COLO829 (cell line): ENCODE measurements at regions not wholly inside any gene's neighbourhood (a gene's known extent, or its start where the extent isn't known, plus 50 kb on each side); places are given as distances from the start of the nearest gene placed in this dataset.

Source experiments
- DNase-seq: peaks from one replicate; pipeline ENCODE4 v3.0.0; 2012; ENCODE audit warnings: low spot score

DNA sequence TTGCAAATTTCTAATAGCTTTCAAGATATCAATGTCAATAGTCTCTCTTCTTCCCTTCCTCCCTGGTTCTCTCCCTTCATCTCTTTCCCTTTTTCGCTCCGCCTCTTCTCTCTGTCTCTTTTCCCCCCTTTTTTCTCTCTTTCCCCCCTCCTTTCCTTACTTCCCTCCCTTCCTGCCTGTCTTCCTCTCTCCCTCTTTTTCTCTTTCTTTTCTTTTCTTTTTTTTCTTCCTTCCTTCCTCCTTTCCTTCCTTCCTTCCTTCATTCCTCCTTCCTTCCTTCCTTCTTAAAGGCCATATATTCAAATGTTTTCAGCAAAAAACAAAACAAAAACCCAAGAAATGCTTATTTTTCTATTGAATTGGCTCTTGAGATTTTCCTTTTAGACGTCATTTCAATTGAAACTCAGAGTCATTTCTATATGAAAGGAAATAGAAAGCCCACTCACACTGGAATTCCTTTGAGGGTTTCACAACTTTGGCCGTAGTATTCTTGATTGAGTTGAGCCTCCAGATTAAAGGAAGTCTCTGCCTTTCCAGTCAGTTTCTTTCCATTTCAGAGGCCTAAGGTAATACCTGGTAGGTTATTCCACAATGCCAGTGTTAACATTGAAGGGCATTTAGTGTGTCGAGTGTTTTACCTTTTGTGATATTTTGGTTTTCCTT, 551.5 kb downstream of the LMO4 start:
- peak; percentile 6 for DNase-seq

DNA sequence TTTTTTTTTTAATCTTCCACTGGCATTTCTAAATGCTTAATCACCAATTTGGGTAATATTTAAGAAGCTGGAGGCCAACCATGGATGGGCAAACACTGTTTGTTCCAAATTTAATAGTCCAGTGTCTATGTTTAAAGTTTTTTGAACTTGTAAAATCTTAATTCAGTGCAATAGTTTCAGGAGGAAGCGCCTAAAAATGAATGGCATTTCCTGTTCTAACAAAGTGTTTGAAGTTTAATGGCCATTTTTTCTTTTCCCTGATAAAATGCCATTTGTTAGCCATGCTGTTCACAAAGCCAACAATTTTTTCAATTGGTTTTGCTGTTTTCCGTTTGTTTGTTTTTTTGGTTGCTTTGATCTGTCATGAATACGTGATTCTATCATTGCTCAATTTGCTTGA, 552.1 kb downstream of the LMO4 start:
- DNase-seq = no peak

DNA sequence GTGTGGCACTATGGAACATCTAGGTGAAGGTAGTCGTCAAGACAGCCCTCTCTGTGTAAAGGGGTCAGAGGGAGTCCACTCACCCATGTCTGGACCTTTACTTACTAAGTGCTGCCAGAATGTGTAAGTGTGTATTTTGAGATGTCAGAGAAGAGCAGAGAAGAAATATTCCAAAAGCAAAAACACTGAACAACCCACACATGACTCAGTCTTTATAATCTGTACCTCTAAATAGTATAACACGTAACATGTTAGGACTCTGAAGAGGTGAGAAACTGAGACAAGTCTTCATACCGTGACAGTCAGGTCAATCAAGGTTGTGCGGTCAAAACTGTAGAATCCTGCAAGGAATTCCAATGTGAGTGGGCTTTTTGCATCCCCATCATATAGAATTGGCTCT, 555.2 kb downstream of the LMO4 start:
- no peak for DNase-seq

- no peak for DNase-seq
Observed at GRCh38 chr1:87884581-87884980, 555.9 kb downstream of the LMO4 start.

- DNase-seq = no peak
Observed at GRCh38 chr1:87885278-87886025, 556.8 kb downstream of the LMO4 start.

DNA sequence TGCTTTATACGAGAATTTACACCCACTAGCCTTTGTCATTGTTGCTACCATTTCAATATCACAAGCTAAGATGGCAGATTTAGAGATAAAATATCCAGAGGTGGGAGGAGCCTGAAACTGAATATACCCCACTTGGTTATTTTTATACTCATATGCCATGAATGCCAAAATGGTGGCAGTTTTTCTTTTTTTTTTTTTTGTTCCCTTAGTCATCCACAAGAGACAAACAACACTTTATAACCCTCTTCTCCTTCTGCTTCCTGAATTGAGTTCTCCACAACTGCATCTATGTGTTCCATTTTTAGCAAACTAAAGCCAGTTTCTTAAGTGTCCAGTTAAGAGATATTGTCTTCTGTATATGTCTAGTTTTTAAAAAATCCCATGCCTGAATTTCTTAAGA, 558.4 kb downstream of the LMO4 start:
- DNase-seq = peak; percentile 4

DNA sequence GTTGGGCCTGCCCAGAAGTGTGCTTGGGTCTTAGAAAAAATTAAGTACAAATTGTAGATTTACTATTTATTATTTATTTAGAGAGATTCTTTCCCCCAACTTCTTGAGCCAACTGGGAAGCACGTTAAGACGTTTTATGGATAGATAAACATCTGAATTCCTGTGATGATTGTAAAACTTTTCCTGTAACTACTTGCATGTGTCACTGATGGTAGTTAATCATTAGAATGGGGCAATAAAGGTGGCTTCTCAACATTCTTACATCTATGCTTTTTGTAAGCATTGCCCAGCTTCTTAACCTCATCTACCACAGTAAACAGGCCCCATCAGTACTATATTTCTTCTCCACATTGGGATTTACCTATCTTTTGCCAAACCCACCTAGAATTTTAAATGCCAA, 559.8 kb downstream of the LMO4 start:
- DNase-seq = no peak

GRCh38 chr1:87894062-87894461, 565.4 kb downstream of the LMO4 start:
- DNase-seq = no peak

- no peak for DNase-seq
Observed at GRCh38 chr1:87897481-87897880, 568.8 kb downstream of the LMO4 start.

DNA sequence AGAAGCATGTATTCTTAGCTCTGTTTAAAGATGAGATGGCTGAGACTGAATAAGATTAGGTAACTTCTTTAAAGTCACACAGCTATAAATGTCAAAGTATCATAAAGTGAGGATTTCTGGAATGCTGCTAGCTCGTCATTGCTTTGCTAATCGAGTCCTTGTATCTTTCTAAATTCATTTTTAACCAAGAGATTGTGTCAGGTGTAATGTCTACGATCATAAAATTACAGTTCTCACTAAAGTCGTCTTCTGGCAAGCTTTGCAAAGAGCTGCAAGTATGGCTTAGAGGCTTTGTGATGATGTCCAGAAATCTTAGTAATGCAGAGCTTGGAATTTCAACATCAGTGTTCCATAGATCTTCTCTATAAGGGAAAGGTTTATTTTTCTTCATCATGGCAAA, 569.8 kb downstream of the LMO4 start:
- no peak for DNase-seq

DNA sequence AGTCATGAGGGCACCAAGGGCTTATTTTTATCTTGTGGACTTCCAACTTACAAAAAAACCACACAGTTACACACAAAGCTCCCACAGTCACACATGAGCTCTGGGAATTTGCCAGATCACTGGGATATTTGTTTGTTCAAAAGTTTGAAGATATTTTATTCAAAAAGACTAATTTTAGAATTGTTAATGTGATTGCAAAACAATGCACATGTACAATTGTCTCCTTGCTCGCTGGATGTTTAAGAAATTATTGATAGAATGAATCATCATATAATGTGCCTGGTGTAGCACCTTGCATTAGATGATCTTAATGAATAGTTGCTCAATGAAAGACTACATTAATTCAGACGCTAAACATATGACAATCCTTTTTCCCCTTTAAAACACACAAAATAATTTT, 570.3 kb downstream of the LMO4 start:
- no peak for DNase-seq

DNA sequence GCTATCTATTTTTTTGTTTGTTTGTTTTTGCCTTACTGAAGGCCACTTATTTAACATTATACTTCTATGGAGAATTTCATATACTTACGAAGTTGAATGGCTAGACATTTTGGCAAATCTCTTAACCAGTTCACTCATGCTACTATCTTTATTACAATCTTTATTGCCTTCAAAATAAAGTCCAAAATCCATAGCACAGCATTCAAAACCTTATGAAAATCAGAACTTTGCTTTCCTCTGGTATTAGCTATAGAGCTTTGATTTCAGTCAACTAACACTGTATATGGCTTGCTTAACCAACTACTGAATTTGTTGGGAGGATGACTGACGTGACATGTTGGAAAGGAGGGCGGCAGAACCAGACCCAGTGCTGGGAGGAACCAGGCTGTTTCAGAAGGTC, 571.1 kb downstream of the LMO4 start:
- DNase-seq = no peak

- no peak for DNase-seq
Observed at GRCh38 chr1:87902830-87903229, 574.1 kb downstream of the LMO4 start.

DNA sequence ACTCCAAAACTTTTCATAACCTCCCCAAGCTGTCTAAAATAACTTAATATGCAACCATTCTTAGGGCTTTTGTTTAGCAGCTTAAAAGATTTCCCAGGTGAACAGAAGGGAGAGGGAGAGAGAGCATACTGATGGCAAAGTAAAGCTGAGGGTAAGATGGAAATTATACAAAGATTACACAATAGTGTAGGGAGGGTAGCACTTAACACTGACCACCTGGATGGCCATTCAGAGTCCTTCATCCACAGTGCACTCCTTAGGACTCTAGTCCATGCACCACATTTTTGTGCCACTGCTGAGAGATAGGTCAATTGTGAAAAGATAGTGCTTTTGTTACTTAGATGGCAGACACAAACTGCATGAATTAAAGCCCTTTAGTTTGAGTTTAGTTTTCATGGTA, 574.6 kb downstream of the LMO4 start:
- DNase-seq = no peak

DNA sequence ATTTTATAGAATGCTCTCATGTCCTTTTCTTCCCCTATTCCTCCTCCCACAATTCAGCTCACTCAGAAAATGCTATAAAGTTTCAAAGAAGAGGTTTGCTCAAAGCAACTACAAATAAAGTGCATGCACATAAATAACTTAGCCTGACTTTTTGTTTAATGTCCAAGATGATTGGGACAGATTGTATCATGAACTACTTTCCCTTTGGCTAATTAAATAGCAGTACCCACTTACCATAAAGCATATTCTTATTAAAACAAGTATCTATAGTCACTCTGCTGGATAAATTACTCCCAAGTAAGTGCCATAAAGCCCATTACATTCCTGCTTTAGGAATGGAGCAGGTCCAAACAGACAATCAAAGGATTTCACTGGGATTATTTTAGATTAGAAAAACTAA, 576.0 kb downstream of the LMO4 start:
- no peak for DNase-seq

DNA sequence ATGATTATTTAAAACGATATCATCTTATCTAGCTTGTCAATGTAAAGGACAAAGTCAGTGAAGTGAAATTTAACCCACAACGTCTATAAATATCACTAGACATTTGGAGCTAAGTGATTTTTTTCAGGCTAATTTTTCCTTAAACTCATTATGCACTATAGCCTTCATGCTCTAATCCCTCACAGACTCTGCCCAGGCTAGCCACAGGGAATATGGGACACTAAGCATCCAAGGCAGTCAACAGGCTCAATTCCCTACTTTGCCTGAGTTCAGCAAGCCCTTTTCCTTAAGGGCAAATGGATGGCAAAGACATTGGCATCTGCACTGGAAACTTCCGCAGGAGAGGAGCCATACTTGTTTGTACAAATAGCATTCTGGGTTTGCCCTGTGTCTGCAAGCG, 577.0 kb downstream of the LMO4 start:
- DNase-seq = no peak

DNA sequence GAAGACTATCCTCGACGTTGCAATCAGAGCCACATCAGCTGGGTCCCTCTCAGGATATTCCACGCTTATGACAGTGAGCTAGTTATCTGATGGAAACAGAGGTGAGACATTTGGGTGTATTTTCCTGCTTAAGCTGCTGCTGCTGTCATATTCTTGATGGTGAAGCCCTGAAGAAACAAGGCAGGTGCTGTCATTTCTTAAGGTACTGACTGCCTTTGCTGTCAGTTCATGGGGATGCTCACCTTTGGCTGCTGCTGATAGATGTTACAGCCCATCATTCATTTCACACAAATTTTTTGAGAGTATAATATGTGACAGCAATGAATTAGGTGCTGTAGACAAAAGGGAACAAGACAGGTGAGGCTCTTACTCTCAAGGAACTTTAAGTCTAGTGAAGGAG, 577.4 kb downstream of the LMO4 start:
- DNase-seq = no peak

- DNase-seq = no peak
Observed at GRCh38 chr1:87913361-87913760, 584.7 kb downstream of the LMO4 start.

GRCh38 chr1:87914396-87914795, 585.7 kb downstream of the LMO4 start:
- no peak for DNase-seq

DNA sequence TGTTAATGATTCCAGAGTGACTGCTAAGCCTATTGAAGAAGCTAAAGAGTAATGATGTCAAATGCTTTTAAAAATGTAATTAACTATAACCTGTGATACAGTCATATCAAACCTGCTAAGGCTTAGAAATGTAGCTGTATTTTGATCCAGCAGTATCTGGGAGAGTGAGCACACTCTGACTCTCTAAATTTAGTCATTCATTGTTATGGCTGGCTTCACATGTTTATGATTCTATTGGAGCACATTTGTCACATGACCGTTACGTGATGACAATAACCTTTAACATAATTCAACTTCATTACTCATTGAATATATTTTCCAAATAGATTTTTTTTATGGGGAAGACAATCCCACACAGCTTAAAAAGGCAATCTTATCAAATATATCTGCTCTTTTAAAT, 587.1 kb downstream of the LMO4 start:
- DNase-seq = no peak

- DNase-seq = no peak
Observed at GRCh38 chr1:87916965-87917364, 588.3 kb downstream of the LMO4 start.

GRCh38 chr1:87918398-87918797, 589.7 kb downstream of the LMO4 start:
- no peak for DNase-seq

DNA sequence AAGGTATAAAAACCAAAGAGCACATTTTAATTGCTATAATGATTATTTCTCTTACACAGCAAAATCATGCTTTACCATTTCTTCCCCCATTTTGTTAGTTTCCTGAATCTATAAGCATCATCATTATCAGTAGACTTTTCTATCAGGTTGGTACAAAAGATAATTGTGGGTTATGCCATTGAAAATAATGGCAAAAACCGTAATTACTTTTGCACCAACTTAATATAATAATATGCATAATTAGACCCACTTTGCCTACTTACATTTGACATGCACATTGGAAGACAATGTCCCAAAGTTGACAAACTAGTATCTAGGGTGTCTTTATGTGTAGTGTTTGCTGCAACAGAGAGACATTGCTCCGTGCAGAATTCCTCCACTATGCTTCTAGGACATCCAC, 594.2 kb downstream of the LMO4 start:
- no peak for DNase-seq
